ENCODE measurements at regions not wholly inside any gene's neighbourhood (a gene's known extent, or its start where the extent isn't known, plus 50 kb on each side); places are given as distances from the start of the nearest gene placed in this dataset.

- in situ Hi-C loops (cut with HindIII; ENCODE audit: low sequenced_read_pairs) = no loop called here
- no peak overlapping the region for H3K4me3 ChIP-seq (ENCODE audit: low read depth, low read length)
- DNase-seq (ENCODE audit: low read depth, low spot score) = no peak
- TF ChIP-seq, protein P1, sequence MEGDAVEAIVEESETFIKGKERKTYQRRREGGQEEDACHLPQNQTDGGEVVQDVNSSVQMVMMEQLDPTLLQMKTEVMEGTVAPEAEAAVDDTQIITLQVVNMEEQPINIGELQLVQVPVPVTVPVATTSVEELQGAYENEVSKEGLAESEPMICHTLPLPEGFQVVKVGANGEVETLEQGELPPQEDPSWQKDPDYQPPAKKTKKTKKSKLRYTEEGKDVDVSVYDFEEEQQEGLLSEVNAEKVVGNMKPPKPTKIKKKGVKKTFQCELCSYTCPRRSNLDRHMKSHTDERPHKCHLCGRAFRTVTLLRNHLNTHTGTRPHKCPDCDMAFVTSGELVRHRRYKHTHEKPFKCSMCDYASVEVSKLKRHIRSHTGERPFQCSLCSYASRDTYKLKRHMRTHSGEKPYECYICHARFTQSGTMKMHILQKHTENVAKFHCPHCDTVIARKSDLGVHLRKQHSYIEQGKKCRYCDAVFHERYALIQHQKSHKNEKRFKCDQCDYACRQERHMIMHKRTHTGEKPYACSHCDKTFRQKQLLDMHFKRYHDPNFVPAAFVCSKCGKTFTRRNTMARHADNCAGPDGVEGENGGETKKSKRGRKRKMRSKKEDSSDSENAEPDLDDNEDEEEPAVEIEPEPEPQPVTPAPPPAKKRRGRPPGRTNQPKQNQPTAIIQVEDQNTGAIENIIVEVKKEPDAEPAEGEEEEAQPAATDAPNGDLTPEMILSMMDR (IDR thresholded peaks at IDR 0.05; ENCODE audit: low read depth, low read length) = no peak
Measured at GRCh38 chr11:69562816-69563215, 78.1 kb upstream of the CCND1 start.

DNA sequence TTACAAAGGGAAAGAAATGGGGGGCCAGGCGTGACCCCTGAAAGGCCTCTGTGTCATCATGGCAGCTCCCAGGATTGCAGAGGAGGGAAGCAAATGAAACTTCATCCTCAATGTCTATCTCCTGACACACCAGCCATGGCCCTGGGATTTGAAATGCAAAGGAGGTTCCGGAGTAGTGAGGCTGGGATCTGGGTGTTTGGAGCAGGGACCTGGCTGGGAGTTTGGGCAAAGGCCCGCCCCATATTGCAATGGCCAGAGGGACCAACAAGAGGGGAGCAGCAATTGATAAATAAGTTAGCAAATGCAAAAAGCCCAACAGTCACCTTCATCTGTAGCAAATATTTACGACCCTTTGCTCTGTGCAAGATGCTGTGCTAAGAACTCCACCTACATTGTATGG lies 77.7 kb upstream of the CCND1 start:
- H3K4me3 ChIP-seq (ENCODE audit: low read depth, low read length) = no peak overlapping the region
- no peak for DNase-seq (ENCODE audit: low read depth, low spot score)
- in situ Hi-C loops (cut with HindIII; ENCODE audit: low sequenced_read_pairs) = no loop called here
- TF ChIP-seq, protein P1 (IDR thresholded peaks at IDR 0.05; ENCODE audit: low read depth, low read length) = no peak

GRCh38 chr11:69563946-69564775 lies 76.8 kb upstream of the CCND1 start:
- H3K4me3 ChIP-seq (ENCODE audit: low read depth, low read length) = no peak overlapping the region
- no peak for DNase-seq (ENCODE audit: low read depth, low spot score)
- in situ Hi-C loops (cut with HindIII; ENCODE audit: low sequenced_read_pairs) = no loop called here
- TF ChIP-seq, protein P1 (IDR thresholded peaks at IDR 0.05; ENCODE audit: low read depth, low read length) = no peak

- no peak overlapping the region for H3K4me3 ChIP-seq (ENCODE audit: low read depth, low read length)
- DNase-seq (ENCODE audit: low read depth, low spot score) = no peak
- TF ChIP-seq, protein P1 (IDR thresholded peaks at IDR 0.05; ENCODE audit: low read depth, low read length) = no peak
- in situ Hi-C loops (cut with HindIII; ENCODE audit: low sequenced_read_pairs) = no loop called here
Measured at GRCh38 chr11:69566001-69566400, 75.0 kb upstream of the CCND1 start.

DNA sequence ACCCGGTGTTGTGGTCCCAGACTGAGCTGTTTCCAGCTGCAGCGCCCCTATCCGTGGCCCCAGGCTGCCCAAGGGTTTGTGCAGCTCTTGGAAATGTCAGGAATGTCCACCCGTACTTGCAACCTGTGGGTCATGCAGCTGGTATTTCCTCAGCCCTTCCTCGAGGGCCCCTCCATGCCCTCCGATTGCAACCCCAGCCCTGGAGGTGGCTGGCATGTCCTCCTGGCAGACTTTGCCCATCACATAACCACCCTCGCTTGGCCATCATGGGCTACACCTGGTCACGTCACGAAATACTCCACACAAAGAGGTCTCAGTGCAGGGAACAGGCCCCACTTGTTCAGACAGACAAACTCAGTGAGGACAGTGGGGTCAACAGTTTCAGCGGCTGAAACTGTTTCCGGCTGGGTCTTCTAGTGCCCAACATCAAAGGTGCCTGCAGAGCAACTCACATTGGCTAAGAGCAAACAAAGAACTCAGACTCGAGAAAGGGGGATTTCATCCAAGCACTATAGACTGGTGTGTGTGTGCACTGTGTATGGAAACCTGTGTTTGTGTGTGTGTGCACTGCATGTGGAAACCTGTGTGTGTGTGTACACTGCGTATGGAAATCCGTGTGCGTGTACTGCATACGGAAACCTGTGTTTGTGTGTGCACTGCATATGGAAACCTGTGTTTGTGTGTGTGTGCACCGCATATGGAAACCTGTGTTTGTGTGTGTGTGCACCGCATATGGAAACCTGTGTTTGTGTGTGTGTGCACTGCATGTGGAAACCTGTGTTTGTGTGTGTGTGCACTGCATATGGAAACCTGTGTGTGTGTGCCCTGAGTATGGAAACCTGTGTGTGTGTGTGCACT lies 72.8 kb upstream of the CCND1 start:
- TF ChIP-seq, protein P1 (IDR thresholded peaks at IDR 0.05; ENCODE audit: low read depth, low read length) = no peak
- in situ Hi-C loops (cut with HindIII; ENCODE audit: low sequenced_read_pairs) = no loop called here
- H3K4me3 ChIP-seq (ENCODE audit: low read depth, low read length) = no peak overlapping the region
- no peak for DNase-seq (ENCODE audit: low read depth, low spot score)

DNA sequence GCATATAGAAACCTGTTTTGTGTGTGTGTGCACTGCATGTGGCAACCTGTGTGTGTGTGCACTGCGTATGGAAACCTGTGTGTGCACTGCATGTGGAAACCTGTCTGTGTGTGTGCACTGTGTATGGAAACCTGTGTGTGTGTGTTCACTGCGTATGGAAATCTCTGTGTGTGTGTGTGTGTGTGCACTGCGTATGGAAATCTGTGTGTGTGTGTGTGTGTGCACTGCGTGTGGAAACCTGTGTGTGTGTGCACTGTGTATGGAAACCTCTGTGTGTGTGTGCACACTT lies 72.2 kb upstream of the CCND1 start:
- DNase-seq (ENCODE audit: low read depth, low spot score) = no peak
- in situ Hi-C loops (cut with HindIII; ENCODE audit: low sequenced_read_pairs) = no loop called here
- no peak overlapping the region for H3K4me3 ChIP-seq (ENCODE audit: low read depth, low read length)
- TF ChIP-seq, protein P1 (IDR thresholded peaks at IDR 0.05; ENCODE audit: low read depth, low read length) = no peak

Measured in astrocyte of the spinal cord (primary cell).